ENCODE measurements at regions not wholly inside any gene's neighbourhood (a gene's known extent, or its start where the extent isn't known, plus 50 kb on each side); places are given as distances from the start of the nearest gene placed in this dataset.
A peak's percentile ranks its signal among the peaks of the same experiment; 100 is the strongest.

- DNase-seq (ENCODE audit: low spot score): no peak
- no peak for TF ChIP-seq CTCF (IDR thresholded peaks at IDR 0.05; ENCODE audit: borderline replicate concordance, control extremely low read depth, extremely low read depth, insufficient read depth, missing control alignments)
- in situ Hi-C loops (cut with MboI; ENCODE audit: low sequenced_read_pairs, unreplicated experiment): no loop called here
Measured at GRCh38 chr13:106433066-106433465, 102.4 kb downstream of the EFNB2 start.

- TF ChIP-seq CTCF (IDR thresholded peaks at IDR 0.05; ENCODE audit: borderline replicate concordance, control extremely low read depth, extremely low read depth, insufficient read depth, missing control alignments): no peak
- DNase-seq (ENCODE audit: low spot score): no peak
- in situ Hi-C loops (cut with MboI; ENCODE audit: low sequenced_read_pairs, unreplicated experiment): no loop called here
Measured at GRCh38 chr13:106432636-106433035, 102.8 kb downstream of the EFNB2 start.

- in situ Hi-C loops (cut with MboI; ENCODE audit: low sequenced_read_pairs, unreplicated experiment): no loop called here
- no peak for DNase-seq (ENCODE audit: low spot score)
- no peak for TF ChIP-seq CTCF (IDR thresholded peaks at IDR 0.05; ENCODE audit: borderline replicate concordance, control extremely low read depth, extremely low read depth, insufficient read depth, missing control alignments)
Measured at GRCh38 chr13:106426909-106427308, 108.6 kb downstream of the EFNB2 start.

- TF ChIP-seq CTCF (IDR thresholded peaks at IDR 0.05; ENCODE audit: borderline replicate concordance, control extremely low read depth, extremely low read depth, insufficient read depth, missing control alignments): no peak
- DNase-seq (ENCODE audit: low spot score): no peak
- in situ Hi-C loops (cut with MboI; ENCODE audit: low sequenced_read_pairs, unreplicated experiment): no loop called here
Measured at GRCh38 chr13:106425661-106426060, 109.8 kb downstream of the EFNB2 start.

GRCh38 chr13:106424805-106425204 lies 110.7 kb downstream of the EFNB2 start:
- in situ Hi-C loops (cut with MboI; ENCODE audit: low sequenced_read_pairs, unreplicated experiment): no loop called here
- DNase-seq (ENCODE audit: low spot score): no peak
- no peak for TF ChIP-seq CTCF (IDR thresholded peaks at IDR 0.05; ENCODE audit: borderline replicate concordance, control extremely low read depth, extremely low read depth, insufficient read depth, missing control alignments)

GRCh38 chr13:106423530-106423929 lies 111.9 kb downstream of the EFNB2 start:
- DNase-seq (ENCODE audit: low spot score): peak; percentile 9
- in situ Hi-C loops (cut with MboI; ENCODE audit: low sequenced_read_pairs, unreplicated experiment): no loop called here
- no peak for TF ChIP-seq CTCF (IDR thresholded peaks at IDR 0.05; ENCODE audit: borderline replicate concordance, control extremely low read depth, extremely low read depth, insufficient read depth, missing control alignments)

- in situ Hi-C loops (cut with MboI; ENCODE audit: low sequenced_read_pairs, unreplicated experiment): no loop called here
- TF ChIP-seq CTCF (IDR thresholded peaks at IDR 0.05; ENCODE audit: borderline replicate concordance, control extremely low read depth, extremely low read depth, insufficient read depth, missing control alignments): no peak
- DNase-seq (ENCODE audit: low spot score): no peak
Measured at GRCh38 chr13:106418556-106418955, 116.9 kb downstream of the EFNB2 start.

Measured in GM13976 (cell line).